HK-2 (cell line): ENCODE measurements at regions not wholly inside any gene's neighbourhood (a gene's known extent, or its start where the extent isn't known, plus 50 kb on each side); places are given as distances from the start of the nearest gene placed in this dataset.

Source experiments
- DNase-seq: peaks from one replicate; pipeline ENCODE4 v3.0.0-alpha.2; 2018; ENCODE audit not compliant: unreplicated experiment

GRCh38 chr7:128145191-128145590 is 95.9 kb upstream of the LEP start:
- DNase-seq = no peak

- DNase-seq = no peak
Measured at GRCh38 chr7:128146052-128146451, 95.0 kb upstream of the LEP start.

GRCh38 chr7:128148676-128149075 is 92.4 kb upstream of the LEP start:
- no peak for DNase-seq

- no peak for DNase-seq
Measured at GRCh38 chr7:128150223-128150865, 90.7 kb upstream of the LEP start.

- no peak for DNase-seq
Measured at GRCh38 chr7:128151635-128152034, 89.4 kb upstream of the LEP start.

GRCh38 chr7:128152721-128153120 is 88.4 kb upstream of the LEP start:
- DNase-seq = no peak

GRCh38 chr7:128153436-128153835 is 87.6 kb upstream of the LEP start:
- DNase-seq = no peak

- no peak for DNase-seq
Measured at GRCh38 chr7:128154504-128154903, 86.6 kb upstream of the LEP start.

- DNase-seq = no peak
Measured at GRCh38 chr7:128155100-128155740, 85.9 kb upstream of the LEP start.

GRCh38 chr7:128157906-128158305 is 83.2 kb upstream of the LEP start:
- no peak for DNase-seq

GRCh38 chr7:128158370-128158769 is 82.7 kb upstream of the LEP start:
- DNase-seq = no peak

GRCh38 chr7:128160296-128160695 is 80.8 kb upstream of the LEP start:
- DNase-seq = no peak

- no peak for DNase-seq
Measured at GRCh38 chr7:128161466-128162125, 79.5 kb upstream of the LEP start.

GRCh38 chr7:128162666-128163065 is 78.4 kb upstream of the LEP start:
- DNase-seq = no peak

GRCh38 chr7:128163473-128163872 is 77.6 kb upstream of the LEP start:
- no peak for DNase-seq

GRCh38 chr7:128164061-128164954 is 76.8 kb upstream of the LEP start:
- DNase-seq = peak; percentile 72

GRCh38 chr7:128164955-128165670 is 76.0 kb upstream of the LEP start:
- DNase-seq = no peak

GRCh38 chr7:128165927-128166420 is 75.1 kb upstream of the LEP start:
- DNase-seq = no peak

- peak; percentile 31 for DNase-seq
Measured at GRCh38 chr7:128166603-128167041, 74.5 kb upstream of the LEP start.

- peak; percentile 66 for DNase-seq
Measured at GRCh38 chr7:128167042-128167701, 73.9 kb upstream of the LEP start.
